ENCODE measurements at regions not wholly inside any gene's neighbourhood (a gene's known extent, or its start where the extent isn't known, plus 50 kb on each side); places are given as distances from the start of the nearest gene placed in this dataset.

DNA sequence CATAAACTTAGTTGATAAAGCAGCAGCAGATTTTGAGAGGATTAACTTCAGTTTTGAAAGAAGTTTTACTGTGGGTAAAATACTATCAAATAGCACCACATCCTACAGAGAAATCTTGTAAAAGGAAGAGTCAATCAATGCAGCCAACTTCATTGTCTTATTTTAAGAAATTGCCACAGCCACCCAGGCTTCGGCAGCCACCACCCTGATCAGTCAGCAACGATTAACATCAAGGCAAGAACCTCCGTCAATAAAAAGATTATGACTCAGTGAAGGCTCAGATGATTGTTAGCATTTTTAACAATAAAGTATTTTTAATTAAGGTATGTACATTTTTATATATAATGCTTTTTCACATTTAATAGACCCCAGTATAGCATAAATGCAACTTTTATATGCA lies 122.3 kb upstream of the NR4A3 start:
- DNase-seq (ENCODE audit: low read depth): no peak

DNA sequence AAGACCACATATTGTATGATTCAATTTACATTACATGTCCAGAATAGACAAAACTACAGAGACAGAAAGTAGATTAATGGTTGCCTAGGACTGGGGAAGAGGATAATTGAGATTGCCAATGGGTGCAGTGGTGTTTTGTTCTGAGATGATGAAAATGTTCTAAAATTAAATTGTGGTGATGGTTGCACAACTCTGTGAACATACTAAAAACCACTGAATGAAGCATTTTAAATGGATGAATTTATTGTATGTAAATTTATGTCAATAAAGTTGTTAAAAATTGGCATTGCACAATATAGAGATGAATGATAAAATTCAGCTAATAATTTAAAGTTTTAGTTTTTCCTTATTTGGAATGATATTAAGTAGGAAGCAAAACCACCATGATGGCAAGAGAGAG lies 109.5 kb upstream of the NR4A3 start:
- no peak for DNase-seq (ENCODE audit: low read depth)

DNA sequence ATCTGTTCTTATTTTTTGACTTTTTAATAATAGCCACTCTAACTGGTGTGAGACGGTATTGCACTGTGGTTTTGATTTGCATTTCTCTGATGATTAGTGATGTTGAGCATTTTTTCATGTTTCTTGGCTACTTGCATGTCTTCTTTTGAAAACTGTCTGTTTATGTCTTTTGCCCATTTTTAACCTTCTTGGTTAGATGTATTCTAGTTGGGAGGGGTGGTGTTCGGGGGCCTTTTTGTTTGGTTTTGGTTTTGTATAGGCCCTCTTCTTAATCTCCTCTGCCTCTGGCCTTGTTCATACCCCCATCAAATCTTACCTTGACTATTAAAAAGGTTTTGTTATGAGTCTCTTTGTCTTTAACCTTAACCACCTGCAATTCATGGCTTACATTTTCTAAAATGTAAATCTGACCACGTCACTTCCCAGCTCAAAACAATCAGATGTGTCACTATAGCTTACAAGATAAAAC lies 107.8 kb upstream of the NR4A3 start:
- DNase-seq (ENCODE audit: low read depth): no peak

DNA sequence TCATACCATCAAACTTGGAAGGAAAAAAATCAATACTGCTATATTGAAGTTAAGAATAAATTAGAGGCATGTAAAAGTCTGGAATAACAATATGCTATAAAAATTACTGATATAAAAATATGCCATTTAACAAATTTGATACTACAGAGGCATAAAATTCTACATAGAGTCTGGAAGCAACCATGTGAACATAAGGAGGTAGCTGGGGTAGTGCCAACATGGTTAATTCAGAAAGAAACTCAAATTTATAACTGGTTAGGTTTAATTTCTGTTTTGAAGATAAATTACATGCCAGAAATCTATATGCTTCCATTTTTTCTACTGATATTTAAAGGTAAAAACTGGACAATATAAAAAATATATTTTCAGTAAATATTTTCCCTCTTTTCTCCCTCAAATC lies 103.1 kb upstream of the NR4A3 start:
- no peak for DNase-seq (ENCODE audit: low read depth)

GRCh38 chr9:99720455-99721050 lies 101.1 kb upstream of the NR4A3 start:
- DNase-seq (ENCODE audit: low read depth): no peak

- DNase-seq (ENCODE audit: low read depth): no peak
These were observed 99.8 kb upstream of the NR4A3 start for GRCh38 chr9:99721898-99722297.

- DNase-seq (ENCODE audit: low read depth): no peak
These were observed 98.8 kb upstream of the NR4A3 start for GRCh38 chr9:99722877-99723276.

- DNase-seq (ENCODE audit: low read depth): no peak
These were observed 97.0 kb upstream of the NR4A3 start for GRCh38 chr9:99724640-99725039.

GRCh38 chr9:99725852-99726251 lies 95.8 kb upstream of the NR4A3 start:
- DNase-seq (ENCODE audit: low read depth): no peak

GRCh38 chr9:99726758-99727157 lies 94.9 kb upstream of the NR4A3 start:
- DNase-seq (ENCODE audit: low read depth): no peak

DNA sequence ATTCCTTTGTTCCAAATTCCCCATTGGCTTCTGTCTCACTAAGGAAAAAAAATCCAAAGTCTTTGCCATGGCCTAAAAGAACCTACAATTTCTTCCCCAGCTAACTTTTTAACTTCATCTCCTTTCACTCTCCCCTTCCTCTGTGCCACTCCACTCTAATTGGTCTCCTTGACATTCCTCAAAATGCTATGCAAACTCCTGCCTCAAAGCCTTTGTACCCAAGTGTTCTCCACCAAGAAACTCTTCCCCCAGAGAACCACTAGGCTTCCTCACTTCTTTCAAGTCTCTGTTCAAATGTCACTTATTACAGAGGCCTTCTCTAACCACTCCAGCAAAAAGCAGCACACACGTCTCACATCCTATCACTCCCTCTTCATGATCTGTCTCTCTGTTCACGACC lies 91.6 kb upstream of the NR4A3 start:
- no peak for DNase-seq (ENCODE audit: low read depth)

- no peak for DNase-seq (ENCODE audit: low read depth)
These were observed 89.7 kb upstream of the NR4A3 start for GRCh38 chr9:99731950-99732349.

DNA sequence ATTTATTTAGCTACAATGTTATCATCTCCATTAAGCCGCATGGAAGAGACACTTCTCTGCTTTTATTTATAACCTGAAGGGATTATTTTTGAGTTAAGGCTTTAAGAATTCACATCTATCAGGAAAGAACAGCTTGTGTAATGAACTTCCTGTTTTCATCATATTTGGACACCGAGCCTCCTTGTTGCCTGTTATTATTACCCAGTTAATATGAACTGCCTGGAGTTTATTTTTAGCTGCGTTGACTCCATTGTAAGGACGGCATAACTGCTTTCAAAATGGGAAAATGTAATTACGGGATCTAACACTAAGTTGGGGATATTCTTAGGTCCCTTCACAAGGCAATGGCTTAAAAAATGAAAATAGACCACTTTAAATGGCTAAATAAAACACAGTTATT lies 89.0 kb upstream of the NR4A3 start:
- DNase-seq (ENCODE audit: low read depth): no peak

GRCh38 chr9:99735041-99735440 lies 86.6 kb upstream of the NR4A3 start:
- DNase-seq (ENCODE audit: low read depth): no peak

DNA sequence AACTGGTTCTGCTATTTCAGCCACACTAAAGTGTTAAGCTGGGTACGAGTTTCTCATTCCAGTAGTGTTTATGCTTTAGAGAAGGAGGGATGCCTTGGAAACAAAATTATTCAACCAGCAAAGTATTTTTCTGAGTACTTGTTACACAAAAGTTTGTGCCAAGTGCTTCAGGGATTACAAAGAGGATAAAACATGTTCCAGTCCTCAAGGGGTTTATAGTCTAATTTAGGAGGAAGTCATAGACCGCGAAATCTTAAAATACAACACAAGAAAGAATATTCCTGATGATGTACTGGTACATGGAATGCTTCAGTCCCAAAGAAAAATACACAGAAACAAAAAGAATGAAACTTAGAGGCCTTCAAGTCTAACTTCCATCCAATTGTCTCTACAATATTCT lies 85.4 kb upstream of the NR4A3 start:
- no peak for DNase-seq (ENCODE audit: low read depth)

GRCh38 chr9:99737649-99738048 lies 84.0 kb upstream of the NR4A3 start:
- DNase-seq (ENCODE audit: low read depth): no peak

DNA sequence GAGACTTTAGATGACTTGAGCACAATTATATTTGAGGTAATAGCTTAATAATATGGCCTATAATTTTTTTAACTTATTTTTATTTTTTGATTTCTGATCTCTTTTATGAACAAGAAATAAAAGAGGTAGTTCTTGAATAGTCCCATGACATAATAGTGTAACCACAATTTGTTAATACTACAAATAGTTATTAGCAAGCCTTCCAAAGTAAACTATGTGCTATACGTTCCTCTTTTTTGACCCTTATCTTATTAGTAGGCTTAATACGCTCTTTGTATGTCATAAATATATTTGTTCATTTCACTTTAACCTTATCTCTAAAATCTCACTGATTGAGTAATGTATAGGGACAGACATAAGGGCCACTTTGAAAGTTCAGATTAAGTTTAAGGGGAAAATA lies 78.7 kb upstream of the NR4A3 start:
- no peak for DNase-seq (ENCODE audit: low read depth)

DNA sequence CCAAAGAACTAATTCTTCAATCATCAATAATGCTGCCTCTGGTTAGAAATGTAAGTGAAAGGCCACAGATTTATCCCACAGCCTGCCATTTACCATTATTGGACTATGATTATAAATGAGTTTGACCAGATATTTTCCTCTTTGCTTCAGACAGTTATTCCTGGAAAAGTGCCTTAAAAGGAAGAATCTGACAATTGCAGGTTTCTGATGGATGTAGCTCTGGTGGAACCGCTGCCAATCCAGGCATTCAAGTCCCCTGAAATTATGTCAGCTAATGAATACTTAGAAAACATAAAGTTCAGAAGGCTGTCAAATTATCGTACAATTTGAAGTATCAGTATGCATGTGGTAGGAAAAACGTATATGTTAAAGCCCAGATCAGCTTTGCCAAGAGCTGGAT lies 78.2 kb upstream of the NR4A3 start:
- no peak for DNase-seq (ENCODE audit: low read depth)

DNA sequence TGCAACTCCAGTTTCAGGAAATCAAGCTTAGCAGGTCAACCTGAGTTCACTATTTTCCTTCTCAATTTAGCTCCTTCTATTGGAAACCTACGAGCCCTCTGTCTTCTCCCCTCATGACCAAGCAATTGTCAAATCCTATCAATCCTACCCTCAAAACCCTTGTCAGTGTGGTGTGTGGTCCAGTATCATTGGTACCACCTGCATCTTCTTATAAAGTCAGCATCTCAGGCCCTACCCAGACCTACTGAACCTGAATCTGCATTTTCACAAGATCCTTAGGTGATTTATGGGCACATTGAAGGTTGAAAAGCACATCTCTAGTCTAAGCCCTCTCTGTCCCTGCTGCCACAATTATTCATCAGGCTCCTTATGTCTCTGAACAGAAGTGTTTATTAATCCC lies 77.6 kb upstream of the NR4A3 start:
- no peak for DNase-seq (ENCODE audit: low read depth)

DNA sequence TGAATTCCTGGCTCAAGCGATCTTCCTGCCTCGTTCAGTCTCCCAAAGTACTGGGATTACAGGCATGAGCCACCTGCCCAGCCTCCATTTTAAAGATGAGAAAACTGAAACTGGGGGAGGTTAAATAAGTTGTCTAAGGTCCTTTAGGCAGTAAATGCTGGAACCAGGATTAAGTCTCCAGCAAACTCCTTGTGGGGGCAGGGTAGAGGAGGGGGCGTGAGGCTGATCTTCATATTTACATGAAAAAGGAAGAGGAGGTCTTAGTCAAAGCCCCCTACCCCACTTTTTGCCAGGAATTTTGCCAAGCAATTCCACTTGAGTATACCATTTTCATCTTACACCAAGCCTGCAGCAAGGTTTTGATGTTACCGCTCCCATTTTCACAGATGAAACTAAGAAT lies 76.6 kb upstream of the NR4A3 start:
- no peak for DNase-seq (ENCODE audit: low read depth)

DNA sequence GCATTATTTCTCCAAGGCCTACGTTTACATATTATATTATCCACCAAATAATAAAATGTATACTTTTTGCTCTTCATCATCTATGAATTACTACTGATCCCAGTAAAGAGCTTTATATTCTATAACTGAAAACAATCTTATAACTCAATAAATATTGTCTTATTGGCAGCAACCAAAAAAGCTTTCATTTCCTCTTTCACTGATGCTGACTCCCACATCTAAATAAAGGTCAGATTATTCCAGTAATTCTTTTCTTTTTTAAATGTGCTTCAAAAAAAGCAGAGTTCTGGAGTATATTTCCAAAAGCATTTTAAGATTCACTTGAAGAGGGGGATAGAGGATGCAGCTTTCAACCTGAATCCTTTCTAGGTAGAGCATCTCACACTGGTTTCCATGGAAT lies 75.3 kb upstream of the NR4A3 start:
- no peak for DNase-seq (ENCODE audit: low read depth)

GRCh38 chr9:99748266-99748665 lies 73.4 kb upstream of the NR4A3 start:
- DNase-seq (ENCODE audit: low read depth): no peak

- DNase-seq (ENCODE audit: low read depth): no peak
These were observed 73.0 kb upstream of the NR4A3 start for GRCh38 chr9:99748676-99749075.

DNA sequence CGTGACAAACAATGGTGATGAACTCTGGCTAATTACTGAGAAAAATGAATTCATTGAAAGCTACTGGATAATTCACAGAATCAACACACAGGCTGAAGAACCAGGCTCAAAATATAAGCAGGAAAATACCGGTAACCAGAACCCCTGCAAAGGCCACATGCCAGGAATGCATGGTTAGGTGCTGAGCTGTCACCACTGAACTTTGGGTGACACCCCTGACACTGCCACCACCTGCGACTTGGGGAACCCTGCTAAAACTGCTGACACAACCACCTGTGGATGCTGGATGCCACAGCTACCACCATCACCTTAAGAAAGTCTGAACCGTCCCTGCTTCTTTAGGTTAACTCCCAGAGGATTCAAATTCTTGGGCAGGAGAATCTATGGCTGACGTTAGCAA lies 72.0 kb upstream of the NR4A3 start:
- DNase-seq (ENCODE audit: low read depth): no peak

DNA sequence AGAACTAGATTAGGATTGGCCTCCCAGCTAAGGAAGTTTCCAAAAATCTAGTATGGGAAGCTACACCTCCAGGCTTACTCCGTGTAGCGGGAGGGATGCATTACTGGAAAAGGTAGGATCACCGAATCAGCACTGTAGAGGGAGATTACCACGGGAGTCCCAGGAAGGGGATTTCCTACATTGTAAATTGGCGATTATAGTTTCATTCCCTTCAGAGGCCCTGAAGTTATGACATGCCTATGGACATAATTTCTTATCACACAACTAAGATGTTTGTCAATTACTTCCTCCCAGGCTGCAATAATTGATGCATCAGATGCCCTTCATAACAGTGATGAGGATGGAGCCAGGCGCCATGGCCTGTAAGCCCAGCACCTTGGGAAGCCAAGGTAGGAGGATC lies 71.2 kb upstream of the NR4A3 start:
- no peak for DNase-seq (ENCODE audit: low read depth)

Data from T follicular helper cell (primary cell).